ENCODE measurements at regions not wholly inside any gene's neighbourhood (a gene's known extent, or its start where the extent isn't known, plus 50 kb on each side); places are given as distances from the start of the nearest gene placed in this dataset.

- WGBS (ENCODE audit: low lambda C conversion rate) = 49% methylated on average over 12 of the region's 12 CpGs
- no peak for ATAC-seq
Measured at GRCh38 chr16:13402601-13403000, 501.2 kb downstream of the SHISA9 start.

More at GRCh38 chr16:13402601-13403000, 501.2 kb downstream of the SHISA9 start:
- Histone ChIP-seq H3K36me3 (replicated peaks in 1 of 2; ENCODE audit: control insufficient read depth in 1 of 2, insufficient read depth in 2 of 2, low read length in 2 of 2) (no peaks in the 10 kb centered on the region), H4K20me1 (ENCODE audit: insufficient read depth, low read length) (no peaks in the 10 kb centered on the region), H3K9ac (ENCODE audit: insufficient read depth, low read depth, low read length) (no peak overlapping the region), H3K9me3 (ENCODE audit: low read length) (no peaks in the 10 kb centered on the region), H3K4me3 (replicated peaks in 1 of 3; ENCODE audit: insufficient read depth in 1 of 3, low read depth in 2 of 3, low read length in 3 of 3) (no peak overlapping the region), H3K79me2 (ENCODE audit: insufficient read depth, low read length) (no peaks in the 10 kb centered on the region), H2AFZ (ENCODE audit: low read length) (no peak overlapping the region), H3K4me1 (ENCODE audit: insufficient read depth, low read length) (no peaks in the 10 kb centered on the region), H3K4me2 (ENCODE audit: low read depth, low read length) (no peak overlapping the region), H3K27me3 (ENCODE audit: control insufficient read depth in 1 of 2, insufficient read depth in 2 of 2, low read length in 2 of 2) (no peaks in the 10 kb centered on the region), H3K27ac (ENCODE audit: extremely low read length, insufficient read depth, low read length) (no peak overlapping the region)
- intact Hi-C loops (cut with micrococcal nuclease; ENCODE audit: unreplicated experiment) (no loop called here), in situ Hi-C loops (cut with HindIII; ENCODE audit: extremely low pct_ligation_motif_present, low pct_unique_long_range_greater_than_20kb) (no loop called here)
- BruUV-seq (replicated peaks) = no TSS peak
- ChIA-PET POLR2A (no interaction called here), CTCF (ENCODE audit: low intra/inter-chr PET ratio, low total read pairs) (no interaction called here)
- TF ChIP-seq, protein P1, sequence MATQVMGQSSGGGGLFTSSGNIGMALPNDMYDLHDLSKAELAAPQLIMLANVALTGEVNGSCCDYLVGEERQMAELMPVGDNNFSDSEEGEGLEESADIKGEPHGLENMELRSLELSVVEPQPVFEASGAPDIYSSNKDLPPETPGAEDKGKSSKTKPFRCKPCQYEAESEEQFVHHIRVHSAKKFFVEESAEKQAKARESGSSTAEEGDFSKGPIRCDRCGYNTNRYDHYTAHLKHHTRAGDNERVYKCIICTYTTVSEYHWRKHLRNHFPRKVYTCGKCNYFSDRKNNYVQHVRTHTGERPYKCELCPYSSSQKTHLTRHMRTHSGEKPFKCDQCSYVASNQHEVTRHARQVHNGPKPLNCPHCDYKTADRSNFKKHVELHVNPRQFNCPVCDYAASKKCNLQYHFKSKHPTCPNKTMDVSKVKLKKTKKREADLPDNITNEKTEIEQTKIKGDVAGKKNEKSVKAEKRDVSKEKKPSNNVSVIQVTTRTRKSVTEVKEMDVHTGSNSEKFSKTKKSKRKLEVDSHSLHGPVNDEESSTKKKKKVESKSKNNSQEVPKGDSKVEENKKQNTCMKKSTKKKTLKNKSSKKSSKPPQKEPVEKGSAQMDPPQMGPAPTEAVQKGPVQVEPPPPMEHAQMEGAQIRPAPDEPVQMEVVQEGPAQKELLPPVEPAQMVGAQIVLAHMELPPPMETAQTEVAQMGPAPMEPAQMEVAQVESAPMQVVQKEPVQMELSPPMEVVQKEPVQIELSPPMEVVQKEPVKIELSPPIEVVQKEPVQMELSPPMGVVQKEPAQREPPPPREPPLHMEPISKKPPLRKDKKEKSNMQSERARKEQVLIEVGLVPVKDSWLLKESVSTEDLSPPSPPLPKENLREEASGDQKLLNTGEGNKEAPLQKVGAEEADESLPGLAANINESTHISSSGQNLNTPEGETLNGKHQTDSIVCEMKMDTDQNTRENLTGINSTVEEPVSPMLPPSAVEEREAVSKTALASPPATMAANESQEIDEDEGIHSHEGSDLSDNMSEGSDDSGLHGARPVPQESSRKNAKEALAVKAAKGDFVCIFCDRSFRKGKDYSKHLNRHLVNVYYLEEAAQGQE (IDR thresholded peaks at IDR 0.05; ENCODE audit: borderline replicate concordance in 1 of 2, low read depth in 1 of 2, low read length in 2 of 2) = no peak
- TF ChIP-seq RXRA (CRISPR knock-in tag; IDR thresholded peaks at IDR 0.05) (no peak), TAF15 (IDR thresholded peaks at IDR 0.05; ENCODE audit: low read depth, low read length, poor library complexity, severe bottlenecking) (no peak), TP53 (CRISPR knock-in tag; conservative IDR thresholded peaks at IDR 0.05) (no peak), ZNF407 (CRISPR knock-in tag; IDR thresholded peaks at IDR 0.05; ENCODE audit: not compliant biosample characterization) (no peak), ZSCAN29 (CRISPR knock-in tag; conservative IDR thresholded peaks at IDR 0.05) (no peak), MTA3 (CRISPR knock-in tag; IDR thresholded peaks at IDR 0.05) (no peak), ZNF274 (CRISPR knock-in tag; IDR thresholded peaks at IDR 0.05) (no peak), ZNF317 (CRISPR knock-in tag; IDR thresholded peaks at IDR 0.05) (no peak), SUZ12 (IDR thresholded peaks at IDR 0.05; ENCODE audit: low read depth, low read length) (no peak), IRF9 (CRISPR knock-in tag; IDR thresholded peaks at IDR 0.05; ENCODE audit: borderline replicate concordance) (no peak)
- FAIRE-seq = no peak
- no peak for DNase-seq (ENCODE audit: low spot score)
